Glomerular endothelial cell (primary cell): ENCODE measurements at regions not wholly inside any gene's neighbourhood (a gene's known extent, or its start where the extent isn't known, plus 50 kb on each side); places are given as distances from the start of the nearest gene placed in this dataset.

ENCODE experiments used
- DNase-seq: peaks from one replicate; pipeline ENCODE4 v3.0.0-alpha.2; 2011; ENCODE audit warnings: low read depth, low spot score; ENCODE audit errors: extremely low read depth

GRCh38 chr1:186557147-186557777, 96.3 kb upstream of the PDC start:
- no peak for DNase-seq

GRCh38 chr1:186550832-186551231, 89.9 kb upstream of the PDC start:
- no peak for DNase-seq

- no peak for DNase-seq
Measured at GRCh38 chr1:186541003-186541402, 80.1 kb upstream of the PDC start.

- DNase-seq, result no peak
Measured at GRCh38 chr1:186540521-186540920, 79.6 kb upstream of the PDC start.

- no peak for DNase-seq
Measured at GRCh38 chr1:186536273-186536890, 75.5 kb upstream of the PDC start.

- peak; percentile 80 for DNase-seq
Measured at GRCh38 chr1:186535388-186536133, 74.6 kb upstream of the PDC start.

GRCh38 chr1:186534401-186534800, 73.5 kb upstream of the PDC start:
- DNase-seq, result no peak

- no peak for DNase-seq
Measured at GRCh38 chr1:186532466-186532865, 71.6 kb upstream of the PDC start.

- no peak for DNase-seq
Measured at GRCh38 chr1:186531561-186532165, 70.7 kb upstream of the PDC start.

GRCh38 chr1:186530109-186530508, 69.2 kb upstream of the PDC start:
- no peak for DNase-seq

GRCh38 chr1:186519982-186520381, 59.1 kb upstream of the PDC start:
- no peak for DNase-seq

GRCh38 chr1:186518822-186519381, 58.0 kb upstream of the PDC start:
- DNase-seq, result no peak

- no peak for DNase-seq
Measured at GRCh38 chr1:186518395-186518794, 57.5 kb upstream of the PDC start.

GRCh38 chr1:186514367-186514766, 53.5 kb upstream of the PDC start:
- no peak for DNase-seq

GRCh38 chr1:186513526-186513925, 52.6 kb upstream of the PDC start:
- DNase-seq, result no peak

GRCh38 chr1:186512698-186513457, 52.0 kb upstream of the PDC start:
- no peak for DNase-seq

- no peak for DNase-seq
Measured at GRCh38 chr1:186511761-186512637, 51.1 kb upstream of the PDC start.
